ENCODE measurements at regions not wholly inside any gene's neighbourhood (a gene's known extent, or its start where the extent isn't known, plus 50 kb on each side); places are given as distances from the start of the nearest gene placed in this dataset.

DNA sequence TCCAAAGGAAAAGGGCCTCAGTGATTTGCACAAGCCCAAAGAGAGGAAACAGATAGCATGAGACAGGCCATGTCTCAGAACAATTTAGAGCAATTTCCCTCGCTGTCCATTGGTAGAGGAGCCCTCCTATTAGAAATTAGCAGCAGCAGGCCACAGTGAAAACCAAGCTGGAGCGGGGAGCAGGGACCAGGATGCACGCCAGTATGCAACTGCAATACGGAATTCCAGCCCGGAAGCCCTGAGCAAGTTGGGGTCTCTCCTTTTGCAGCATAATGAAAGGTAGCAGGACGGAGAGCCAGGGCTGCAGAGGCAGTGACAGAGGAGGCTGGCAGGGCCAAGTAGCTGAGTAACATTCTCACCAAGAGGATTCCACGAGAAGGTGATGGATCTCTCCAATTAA lies 84.9 kb upstream of the CLMN start:
- TF ChIP-seq, protein P1, sequence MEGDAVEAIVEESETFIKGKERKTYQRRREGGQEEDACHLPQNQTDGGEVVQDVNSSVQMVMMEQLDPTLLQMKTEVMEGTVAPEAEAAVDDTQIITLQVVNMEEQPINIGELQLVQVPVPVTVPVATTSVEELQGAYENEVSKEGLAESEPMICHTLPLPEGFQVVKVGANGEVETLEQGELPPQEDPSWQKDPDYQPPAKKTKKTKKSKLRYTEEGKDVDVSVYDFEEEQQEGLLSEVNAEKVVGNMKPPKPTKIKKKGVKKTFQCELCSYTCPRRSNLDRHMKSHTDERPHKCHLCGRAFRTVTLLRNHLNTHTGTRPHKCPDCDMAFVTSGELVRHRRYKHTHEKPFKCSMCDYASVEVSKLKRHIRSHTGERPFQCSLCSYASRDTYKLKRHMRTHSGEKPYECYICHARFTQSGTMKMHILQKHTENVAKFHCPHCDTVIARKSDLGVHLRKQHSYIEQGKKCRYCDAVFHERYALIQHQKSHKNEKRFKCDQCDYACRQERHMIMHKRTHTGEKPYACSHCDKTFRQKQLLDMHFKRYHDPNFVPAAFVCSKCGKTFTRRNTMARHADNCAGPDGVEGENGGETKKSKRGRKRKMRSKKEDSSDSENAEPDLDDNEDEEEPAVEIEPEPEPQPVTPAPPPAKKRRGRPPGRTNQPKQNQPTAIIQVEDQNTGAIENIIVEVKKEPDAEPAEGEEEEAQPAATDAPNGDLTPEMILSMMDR (IDR thresholded peaks at IDR 0.05; ENCODE audit: low read depth, low read length, poor library complexity, severe bottlenecking) = no peak
- no peak for TF ChIP-seq EZH2phosphoT487 (IDR thresholded peaks at IDR 0.05; ENCODE audit: borderline replicate concordance, low read length)
